ENCODE measurements at regions not wholly inside any gene's neighbourhood (a gene's known extent, or its start where the extent isn't known, plus 50 kb on each side); places are given as distances from the start of the nearest gene placed in this dataset.

DNA sequence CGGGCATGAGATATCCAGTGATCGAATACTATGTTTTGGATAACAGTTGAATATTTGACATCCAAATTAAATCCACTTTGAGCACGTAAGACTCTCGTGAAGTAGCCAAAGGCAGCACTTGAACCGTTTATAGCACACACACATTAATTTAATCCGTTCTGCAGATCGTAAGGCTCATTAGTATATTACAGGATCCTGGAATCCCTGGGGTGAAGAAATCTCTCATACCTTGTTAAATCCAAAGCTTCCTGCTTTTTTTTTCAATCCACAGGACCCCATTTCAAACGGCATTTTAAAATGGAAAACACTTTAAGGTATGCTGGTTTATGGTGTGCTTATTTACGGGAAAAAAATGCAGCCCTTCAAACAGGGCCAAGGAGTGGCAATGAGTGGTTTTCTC, 158.4 kb upstream of the ADARB2 start:
- no peaks in the 10 kb centered on the region for H3K36me3 ChIP-seq (ENCODE audit: control insufficient read depth in 2 of 2, insufficient read depth in 1 of 2, low read length in 2 of 2)
- no peaks in the 10 kb centered on the region for H3K9me3 ChIP-seq (ENCODE audit: control insufficient read depth, insufficient read depth, low read depth, low read length)
- TF ChIP-seq KLF1 (tag by site-specific recombination; IDR thresholded peaks at IDR 0.05) = no peak
- TF ChIP-seq ZNF548 (tag by site-specific recombination; IDR thresholded peaks at IDR 0.05) = no peak
- TF ChIP-seq, protein P1, sequence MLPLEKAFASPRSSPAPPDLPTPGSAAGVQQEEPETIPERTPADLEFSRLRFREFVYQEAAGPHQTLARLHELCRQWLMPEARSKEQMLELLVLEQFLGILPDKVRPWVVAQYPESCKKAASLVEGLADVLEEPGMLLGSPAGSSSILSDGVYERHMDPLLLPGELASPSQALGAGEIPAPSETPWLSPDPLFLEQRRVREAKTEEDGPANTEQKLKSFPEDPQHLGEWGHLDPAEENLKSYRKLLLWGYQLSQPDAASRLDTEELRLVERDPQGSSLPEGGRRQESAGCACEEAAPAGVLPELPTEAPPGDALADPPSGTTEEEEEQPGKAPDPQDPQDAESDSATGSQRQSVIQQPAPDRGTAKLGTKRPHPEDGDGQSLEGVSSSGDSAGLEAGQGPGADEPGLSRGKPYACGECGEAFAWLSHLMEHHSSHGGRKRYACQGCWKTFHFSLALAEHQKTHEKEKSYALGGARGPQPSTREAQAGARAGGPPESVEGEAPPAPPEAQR (tag by site-specific recombination; IDR thresholded peaks at IDR 0.05) = no peak
- TF ChIP-seq ZEB2 (tag by site-specific recombination; IDR thresholded peaks at IDR 0.05) = no peak
- no peak for TF ChIP-seq MYNN (tag by site-specific recombination; IDR thresholded peaks at IDR 0.05; ENCODE audit: borderline replicate concordance)
- no peak for TF ChIP-seq ZNF654 (tag by site-specific recombination; IDR thresholded peaks at IDR 0.05; ENCODE audit: low read depth)
- no peak for TF ChIP-seq ZNF132 (tag by site-specific recombination; IDR thresholded peaks at IDR 0.05; ENCODE audit: borderline replicate concordance)
- no peak for TF ChIP-seq ZNF354C (tag by site-specific recombination; IDR thresholded peaks at IDR 0.05; ENCODE audit: borderline replicate concordance, low read depth)
- no peak for TF ChIP-seq TCF7L2 (IDR thresholded peaks at IDR 0.05; ENCODE audit: borderline replicate concordance, low read depth, low read length)
- TF ChIP-seq ZNF223 (tag by site-specific recombination; IDR thresholded peaks at IDR 0.05) = no peak
- no peak for TF ChIP-seq ZNF837 (tag by site-specific recombination; IDR thresholded peaks at IDR 0.05)
- TF ChIP-seq, protein P2, sequence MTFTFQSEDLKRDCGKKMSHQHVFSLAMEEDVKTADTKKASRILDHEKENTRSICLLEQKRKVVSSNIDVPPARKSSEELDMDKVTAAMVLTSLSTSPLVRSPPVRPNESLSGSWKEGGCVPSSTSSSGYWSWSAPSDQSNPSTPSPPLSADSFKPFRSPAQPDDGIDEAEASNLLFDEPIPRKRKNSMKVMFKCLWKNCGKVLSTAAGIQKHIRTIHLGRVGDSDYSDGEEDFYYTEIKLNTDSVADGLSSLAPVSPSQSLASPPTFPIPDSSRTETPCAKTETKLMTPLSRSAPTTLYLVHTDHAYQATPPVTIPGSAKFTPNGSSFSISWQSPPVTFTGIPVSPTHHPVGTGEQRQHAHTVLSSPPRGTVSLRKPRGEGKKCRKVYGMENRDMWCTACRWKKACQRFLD (tag by site-specific recombination; IDR thresholded peaks at IDR 0.05) = no peak
- no peak for TF ChIP-seq HOXD13 (CRISPR knock-in tag; IDR thresholded peaks at IDR 0.05; ENCODE audit: borderline replicate concordance)
- TF ChIP-seq, protein P3, sequence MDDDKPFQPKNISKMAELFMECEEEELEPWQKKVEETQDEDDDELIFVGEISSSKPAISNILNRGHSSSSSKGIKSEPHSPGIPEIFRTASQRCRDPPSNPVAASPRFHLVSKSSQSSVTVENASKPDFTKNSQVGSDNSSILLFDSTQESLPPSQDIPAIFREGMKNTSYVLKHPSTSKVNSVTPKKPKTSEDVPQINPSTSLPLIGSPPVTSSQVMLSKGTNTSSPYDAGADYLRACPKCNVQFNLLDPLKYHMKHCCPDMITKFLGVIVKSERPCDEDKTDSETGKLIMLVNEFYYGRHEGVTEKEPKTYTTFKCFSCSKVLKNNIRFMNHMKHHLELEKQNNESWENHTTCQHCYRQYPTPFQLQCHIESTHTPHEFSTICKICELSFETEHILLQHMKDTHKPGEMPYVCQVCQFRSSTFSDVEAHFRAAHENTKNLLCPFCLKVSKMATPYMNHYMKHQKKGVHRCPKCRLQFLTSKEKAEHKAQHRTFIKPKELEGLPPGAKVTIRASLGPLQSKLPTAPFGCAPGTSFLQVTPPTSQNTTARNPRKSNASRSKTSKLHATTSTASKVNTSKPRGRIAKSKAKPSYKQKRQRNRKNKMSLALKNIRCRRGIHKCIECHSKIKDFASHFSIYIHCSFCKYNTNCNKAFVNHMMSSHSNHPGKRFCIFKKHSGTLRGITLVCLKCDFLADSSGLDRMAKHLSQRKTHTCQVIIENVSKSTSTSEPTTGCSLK (tag by site-specific recombination; IDR thresholded peaks at IDR 0.05) = no peak
- H3K4me1 ChIP-seq (ENCODE audit: control insufficient read depth, insufficient read depth, low read length) = no peaks in the 10 kb centered on the region
- H3K27ac ChIP-seq (ENCODE audit: extremely low read depth, low read depth, low read length) = no peak overlapping the region
- no peak overlapping the region for H3K4me3 ChIP-seq (ENCODE audit: low read depth, low read length)
- ChIA-PET CTCF (no interaction called here), POLR2A (no interaction called here)

DNA sequence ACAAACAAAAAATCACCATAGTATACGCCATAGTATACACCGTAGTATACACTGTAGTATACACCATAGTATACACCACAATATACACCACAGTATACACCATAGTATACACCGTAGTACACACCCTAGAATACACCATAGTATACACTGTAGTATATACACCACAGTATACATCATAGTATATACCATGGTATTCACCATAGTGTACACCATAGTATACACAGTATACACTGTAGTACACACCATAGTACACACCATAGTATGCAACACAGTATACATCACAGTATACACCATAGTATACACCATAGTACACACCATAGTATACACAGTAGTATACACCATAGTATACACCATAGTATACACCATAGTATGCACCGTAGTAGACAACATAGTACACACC, 157.6 kb upstream of the ADARB2 start:
- POLR2A ChIA-PET = no interaction called here

More for the DNA sequence above, 157.6 kb upstream of the ADARB2 start:
- Histone ChIP-seq H3K36me3 (ENCODE audit: control insufficient read depth in 2 of 2, insufficient read depth in 1 of 2, low read length in 2 of 2) (no peaks in the 10 kb centered on the region), H3K27ac (ENCODE audit: extremely low read depth, low read depth, low read length) (no peak overlapping the region), H3K4me1 (ENCODE audit: control insufficient read depth, insufficient read depth, low read length) (no peaks in the 10 kb centered on the region), H3K4me3 (ENCODE audit: low read depth, low read length) (no peak overlapping the region), H3K9me3 (ENCODE audit: control insufficient read depth, insufficient read depth, low read depth, low read length) (no peaks in the 10 kb centered on the region)
- CTCF ChIA-PET = no interaction called here
- TF ChIP-seq ZNF830 (tag by site-specific recombination; IDR thresholded peaks at IDR 0.05; ENCODE audit: low read depth) (no peak), ZNF266 (tag by site-specific recombination; IDR thresholded peaks at IDR 0.05; ENCODE audit: low read depth) (no peak), ZNF555 (tag by site-specific recombination; conservative IDR thresholded peaks at IDR 0.05) (no peak), EGR2 (tag by site-specific recombination; IDR thresholded peaks at IDR 0.05; ENCODE audit: low read depth) (no peak), ZNF76 (tag by site-specific recombination; IDR thresholded peaks at IDR 0.05; ENCODE audit: borderline replicate concordance, low read depth) (no peak), MYNN (tag by site-specific recombination; IDR thresholded peaks at IDR 0.05; ENCODE audit: borderline replicate concordance) (no peak), GFI1B (tag by site-specific recombination; IDR thresholded peaks at IDR 0.05) (no peak), SP7 (tag by site-specific recombination; IDR thresholded peaks at IDR 0.05) (no peak), ZNF335 (tag by site-specific recombination; conservative IDR thresholded peaks at IDR 0.05) (no peak), BCL11A (tag by site-specific recombination; IDR thresholded peaks at IDR 0.05; ENCODE audit: low read depth) (no peak), ZNF138 (tag by site-specific recombination; IDR thresholded peaks at IDR 0.05; ENCODE audit: borderline replicate concordance) (no peak), ZNF394 (tag by site-specific recombination; IDR thresholded peaks at IDR 0.05; ENCODE audit: borderline replicate concordance) (no peak), ZNF211 (tag by site-specific recombination; IDR thresholded peaks at IDR 0.05; ENCODE audit: low read depth) (no peak)
- TF ChIP-seq, protein P4, sequence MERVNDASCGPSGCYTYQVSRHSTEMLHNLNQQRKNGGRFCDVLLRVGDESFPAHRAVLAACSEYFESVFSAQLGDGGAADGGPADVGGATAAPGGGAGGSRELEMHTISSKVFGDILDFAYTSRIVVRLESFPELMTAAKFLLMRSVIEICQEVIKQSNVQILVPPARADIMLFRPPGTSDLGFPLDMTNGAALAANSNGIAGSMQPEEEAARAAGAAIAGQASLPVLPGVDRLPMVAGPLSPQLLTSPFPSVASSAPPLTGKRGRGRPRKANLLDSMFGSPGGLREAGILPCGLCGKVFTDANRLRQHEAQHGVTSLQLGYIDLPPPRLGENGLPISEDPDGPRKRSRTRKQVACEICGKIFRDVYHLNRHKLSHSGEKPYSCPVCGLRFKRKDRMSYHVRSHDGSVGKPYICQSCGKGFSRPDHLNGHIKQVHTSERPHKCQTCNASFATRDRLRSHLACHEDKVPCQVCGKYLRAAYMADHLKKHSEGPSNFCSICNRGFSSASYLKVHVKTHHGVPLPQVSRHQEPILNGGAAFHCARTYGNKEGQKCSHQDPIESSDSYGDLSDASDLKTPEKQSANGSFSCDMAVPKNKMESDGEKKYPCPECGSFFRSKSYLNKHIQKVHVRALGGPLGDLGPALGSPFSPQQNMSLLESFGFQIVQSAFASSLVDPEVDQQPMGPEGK (tag by site-specific recombination; IDR thresholded peaks at IDR 0.05) = no peak
